HUES6 (cell line): ENCODE measurements at regions not wholly inside any gene's neighbourhood (a gene's known extent, or its start where the extent isn't known, plus 50 kb on each side); places are given as distances from the start of the nearest gene placed in this dataset.
"Not testable (repeated sequence)": the region's sequence is repeated elsewhere in the genome, so short reads cannot be mapped to it uniquely, and the experiment has no call there.

Experiments used
- H3K27ac ChIP-seq: 2 replicates; pipeline ENCODE4 v1.7.0; 2013; ENCODE audit warnings: low read depth, mild to moderate bottlenecking, low read length, inconsistent platforms
- H3K27me3 ChIP-seq: 2 replicates; pipeline ENCODE4 v1.6.1; 2013; ENCODE audit warnings: low read length; ENCODE audit not compliant: control insufficient read depth, insufficient read depth
- H3K36me3 ChIP-seq: 2 replicates; pipeline ENCODE4 v1.6.1; 2013; ENCODE audit warnings: low read length; ENCODE audit not compliant: control insufficient read depth, insufficient read depth
- H3K4me1 ChIP-seq: 2 replicates; pipeline ENCODE4 v1.6.1; 2013; ENCODE audit warnings: low read length; ENCODE audit not compliant: control insufficient read depth, insufficient read depth
- H3K4me3 ChIP-seq: 2 replicates; pipeline ENCODE4 v1.5.1; 2013; ENCODE audit warnings: low read depth, low read length
- H3K9ac ChIP-seq: one replicate; pipeline ENCODE4 v1.6.1; 2013; ENCODE audit warnings: mild to moderate bottlenecking, low read length
- H3K9me3 ChIP-seq: 2 replicates; pipeline ENCODE4 v1.6.1; 2013; ENCODE audit warnings: low read depth, low read length; ENCODE audit not compliant: control insufficient read depth, insufficient read depth

- H3K27me3 ChIP-seq, H3K4me3 ChIP-seq, H3K4me1 ChIP-seq, H3K9me3 ChIP-seq, H3K36me3 ChIP-seq, H3K27ac ChIP-seq, H3K9ac ChIP-seq: not testable (repeated sequence)
Measured at GRCh38 chr12:131269977-131270376, 316.3 kb downstream of the ADGRD1 start.

- H3K4me3 ChIP-seq, result no peak overlapping the region
- no peak overlapping the region for H3K9ac ChIP-seq
- no peaks in the 10 kb centered on the region for H3K27me3 ChIP-seq
- H3K36me3 ChIP-seq, result no peaks in the 10 kb centered on the region
- H3K4me1 ChIP-seq, result no peaks in the 10 kb centered on the region
- H3K27ac ChIP-seq, result no peak overlapping the region
- no peaks in the 10 kb centered on the region for H3K9me3 ChIP-seq
Measured at GRCh38 chr12:131271724-131272123, 318.0 kb downstream of the ADGRD1 start.

GRCh38 chr12:131272283-131272814, 318.6 kb downstream of the ADGRD1 start:
- not testable (repeated sequence) for H3K36me3 ChIP-seq, H3K4me1 ChIP-seq, H3K9me3 ChIP-seq, H3K27ac ChIP-seq, H3K27me3 ChIP-seq, H3K9ac ChIP-seq, H3K4me3 ChIP-seq

- Histone ChIP-seq H3K4me3 (no peak overlapping the region), H3K27me3 (no peaks in the 10 kb centered on the region), H3K9me3 (no peaks in the 10 kb centered on the region), H3K9ac (no peak overlapping the region), H3K27ac (no peak overlapping the region), H3K36me3 (no peaks in the 10 kb centered on the region), H3K4me1 (no peaks in the 10 kb centered on the region)
Measured at GRCh38 chr12:131273291-131273845, 319.7 kb downstream of the ADGRD1 start.

GRCh38 chr12:131274061-131274460, 320.4 kb downstream of the ADGRD1 start:
- Histone ChIP-seq H3K4me1 (no peaks in the 10 kb centered on the region), H3K36me3 (no peaks in the 10 kb centered on the region), H3K4me3 (no peak overlapping the region), H3K9ac (no peak overlapping the region), H3K27me3 (no peaks in the 10 kb centered on the region; the same call in 1 of the 2 replicates), H3K27ac (no peak overlapping the region), H3K9me3 (no peaks in the 10 kb centered on the region)

GRCh38 chr12:131274906-131275305, 321.2 kb downstream of the ADGRD1 start:
- H3K27me3 ChIP-seq, result no peaks in the 10 kb centered on the region; the same call in 1 of the 2 replicates
- H3K4me1 ChIP-seq, result no peaks in the 10 kb centered on the region
- no peaks in the 10 kb centered on the region for H3K9me3 ChIP-seq
- no peak overlapping the region for H3K9ac ChIP-seq
- no peaks in the 10 kb centered on the region for H3K36me3 ChIP-seq
- H3K27ac ChIP-seq, result no peak overlapping the region
- H3K4me3 ChIP-seq, result no peak overlapping the region

- Histone ChIP-seq H3K9ac (no peak overlapping the region), H3K9me3 (no peaks in the 10 kb centered on the region), H3K36me3 (no peaks in the 10 kb centered on the region)
Measured at GRCh38 chr12:131275824-131276223, 322.1 kb downstream of the ADGRD1 start.

GRCh38 chr12:131276501-131277185, 322.9 kb downstream of the ADGRD1 start:
- Histone ChIP-seq H3K9me3 (no peaks in the 10 kb centered on the region), H3K27ac (no peak overlapping the region), H3K9ac (no peak overlapping the region), H3K4me3 (no peak overlapping the region), H3K27me3 (no peaks in the 10 kb centered on the region; the same call in 1 of the 2 replicates), H3K4me1 (no peaks in the 10 kb centered on the region), H3K36me3 (no peaks in the 10 kb centered on the region)

More at GRCh38 chr12:131275824-131276223, 322.1 kb downstream of the ADGRD1 start:
- H3K27ac ChIP-seq, result no peak overlapping the region
- no peaks in the 10 kb centered on the region for H3K4me1 ChIP-seq
- H3K4me3 ChIP-seq, result no peak overlapping the region
- no peaks in the 10 kb centered on the region; the same call in 1 of the 2 replicates for H3K27me3 ChIP-seq

GRCh38 chr12:131277186-131278091, 323.7 kb downstream of the ADGRD1 start:
- H3K9ac ChIP-seq, H3K27me3 ChIP-seq: not testable (repeated sequence)

GRCh38 chr12:131278451-131279115, 324.9 kb downstream of the ADGRD1 start:
- not testable (repeated sequence) for H3K27me3 ChIP-seq, H3K27ac ChIP-seq, H3K36me3 ChIP-seq, H3K9ac ChIP-seq, H3K9me3 ChIP-seq, H3K4me1 ChIP-seq, H3K4me3 ChIP-seq

More at GRCh38 chr12:131277186-131278091, 323.7 kb downstream of the ADGRD1 start:
- H3K4me1 ChIP-seq, H3K27ac ChIP-seq, H3K36me3 ChIP-seq, H3K4me3 ChIP-seq, H3K9me3 ChIP-seq: not testable (repeated sequence)
